ENCODE measurements at regions not wholly inside any gene's neighbourhood (a gene's known extent, or its start where the extent isn't known, plus 50 kb on each side); places are given as distances from the start of the nearest gene placed in this dataset.

DNA sequence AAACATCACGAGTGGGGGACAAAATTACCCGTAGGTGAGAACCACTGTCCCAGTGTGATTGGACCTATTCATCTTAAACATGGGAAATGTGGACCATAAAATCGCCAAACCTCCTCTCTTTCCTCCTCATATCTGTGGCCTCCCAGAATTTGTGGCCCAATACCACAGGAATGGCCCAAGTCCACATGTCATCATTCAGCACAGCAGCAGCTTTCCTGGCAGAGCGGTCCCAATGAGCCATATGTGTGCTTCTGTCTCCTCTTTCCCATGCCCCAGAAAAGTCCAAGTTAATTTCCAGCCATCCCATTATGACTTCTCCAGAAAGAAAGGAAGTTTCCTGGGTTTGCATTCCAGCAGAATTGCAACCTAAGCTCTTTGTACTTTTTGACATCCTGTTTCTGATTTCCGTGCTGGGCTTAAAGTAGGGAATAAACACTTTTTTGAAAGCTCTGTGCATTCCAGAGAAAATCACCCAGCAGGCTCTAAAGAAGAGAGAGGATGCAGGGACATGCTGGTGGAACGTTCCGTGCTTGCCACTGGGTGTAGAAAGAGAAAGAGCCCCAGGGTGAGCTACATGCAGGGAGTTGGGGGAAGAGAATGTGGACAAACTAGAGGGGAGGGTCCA lies 259.4 kb upstream of the PROK2 start:
- TF ChIP-seq, protein P1, sequence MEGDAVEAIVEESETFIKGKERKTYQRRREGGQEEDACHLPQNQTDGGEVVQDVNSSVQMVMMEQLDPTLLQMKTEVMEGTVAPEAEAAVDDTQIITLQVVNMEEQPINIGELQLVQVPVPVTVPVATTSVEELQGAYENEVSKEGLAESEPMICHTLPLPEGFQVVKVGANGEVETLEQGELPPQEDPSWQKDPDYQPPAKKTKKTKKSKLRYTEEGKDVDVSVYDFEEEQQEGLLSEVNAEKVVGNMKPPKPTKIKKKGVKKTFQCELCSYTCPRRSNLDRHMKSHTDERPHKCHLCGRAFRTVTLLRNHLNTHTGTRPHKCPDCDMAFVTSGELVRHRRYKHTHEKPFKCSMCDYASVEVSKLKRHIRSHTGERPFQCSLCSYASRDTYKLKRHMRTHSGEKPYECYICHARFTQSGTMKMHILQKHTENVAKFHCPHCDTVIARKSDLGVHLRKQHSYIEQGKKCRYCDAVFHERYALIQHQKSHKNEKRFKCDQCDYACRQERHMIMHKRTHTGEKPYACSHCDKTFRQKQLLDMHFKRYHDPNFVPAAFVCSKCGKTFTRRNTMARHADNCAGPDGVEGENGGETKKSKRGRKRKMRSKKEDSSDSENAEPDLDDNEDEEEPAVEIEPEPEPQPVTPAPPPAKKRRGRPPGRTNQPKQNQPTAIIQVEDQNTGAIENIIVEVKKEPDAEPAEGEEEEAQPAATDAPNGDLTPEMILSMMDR (IDR thresholded peaks at IDR 0.05; ENCODE audit: low read depth, low read length): no peak
- TF ChIP-seq, protein P2, sequence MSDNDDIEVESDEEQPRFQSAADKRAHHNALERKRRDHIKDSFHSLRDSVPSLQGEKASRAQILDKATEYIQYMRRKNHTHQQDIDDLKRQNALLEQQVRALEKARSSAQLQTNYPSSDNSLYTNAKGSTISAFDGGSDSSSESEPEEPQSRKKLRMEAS (IDR thresholded peaks at IDR 0.05; ENCODE audit: low read depth, low read length): no peak
- no peak for TF ChIP-seq POLR2A (IDR thresholded peaks at IDR 0.05; ENCODE audit: extremely low read depth, insufficient read length)
